ENCODE measurements at regions not wholly inside any gene's neighbourhood (a gene's known extent, or its start where the extent isn't known, plus 50 kb on each side); places are given as distances from the start of the nearest gene placed in this dataset.

GRCh38 chr10:120770496-120770895 is 80.7 kb upstream of the WDR11 start:
- Histone ChIP-seq H3K4me1 (no peaks in the 10 kb centered on the region), H3K4me2 (no peak overlapping the region), H3K9me3 (no peaks in the 10 kb centered on the region), H3K27ac (no peak overlapping the region), H3K4me3 (no peak overlapping the region)
- DNase-seq (ENCODE audit: low read depth in 1 of 2, low spot score in 1 of 2) (no peak), FAIRE-seq (no peak), ATAC-seq (no peak)
- no peak for TF ChIP-seq FOSL2 (IDR thresholded peaks at IDR 0.05)
- TF ChIP-seq FOSL2 (CRISPR knock-in tag; IDR thresholded peaks at IDR 0.05): no peak
- TF ChIP-seq HOXA7 (CRISPR knock-in tag; IDR thresholded peaks at IDR 0.05): no peak
- TF ChIP-seq EHF (CRISPR knock-in tag; IDR thresholded peaks at IDR 0.05): no peak
- TF ChIP-seq KDM5A (IDR thresholded peaks at IDR 0.05): no peak
- no peak for TF ChIP-seq BHLHE40 (IDR thresholded peaks at IDR 0.05; ENCODE audit: low read depth, low read length)
- TF ChIP-seq ZFP36 (IDR thresholded peaks at IDR 0.05; ENCODE audit: borderline replicate concordance, partially characterized antibody): no peak
- no peak for TF ChIP-seq HOXB13 (CRISPR knock-in tag; IDR thresholded peaks at IDR 0.05; ENCODE audit: low read depth)
- TF ChIP-seq TFCP2L1 (CRISPR knock-in tag; IDR thresholded peaks at IDR 0.05): no peak
- TF ChIP-seq HMGXB4 (CRISPR knock-in tag; IDR thresholded peaks at IDR 0.05; ENCODE audit: borderline replicate concordance): no peak
- TF ChIP-seq CTCF (IDR thresholded peaks at IDR 0.05): no peak
- TF ChIP-seq POLR2A (IDR thresholded peaks at IDR 0.05; ENCODE audit: low read length): no peak
- TF ChIP-seq CBX2 (IDR thresholded peaks at IDR 0.05; ENCODE audit: borderline replicate concordance, low read depth): no peak
- CTCF ChIA-PET: no interaction called here
- 8% methylated on average over 4 of the region's 4 CpGs for WGBS (ENCODE audit: missing lambda C conversion rate)
- POLR2A ChIA-PET: no interaction called here

- CTCF ChIA-PET: no interaction called here
- DNase-seq (ENCODE audit: low read depth in 1 of 2, low spot score in 1 of 2): no peak
- WGBS (ENCODE audit: missing lambda C conversion rate): 0% methylated on average over 1 of the region's 1 CpG
Observed at GRCh38 chr10:120776442-120776841, 74.7 kb upstream of the WDR11 start.

GRCh38 chr10:120782336-120782735 is 68.8 kb upstream of the WDR11 start:
- 4% methylated on average over 3 of the region's 3 CpGs for WGBS (ENCODE audit: missing lambda C conversion rate)
- H3K4me2 ChIP-seq: no peak overlapping the region
- H3K4me1 ChIP-seq: no peaks in the 10 kb centered on the region
- CTCF ChIA-PET: no interaction called here
- H3K27ac ChIP-seq: no peak overlapping the region
- DNase-seq (ENCODE audit: low read depth in 1 of 2, low spot score in 1 of 2) (no peak), FAIRE-seq (no peak), ATAC-seq (no peak)
- H3K4me3 ChIP-seq: no peak overlapping the region
- POLR2A ChIA-PET: no interaction called here
- H3K9me3 ChIP-seq: no peaks in the 10 kb centered on the region
- TF ChIP-seq TFCP2L1 (CRISPR knock-in tag; IDR thresholded peaks at IDR 0.05): no peak
- no peak for TF ChIP-seq CHD2 (IDR thresholded peaks at IDR 0.05; ENCODE audit: low read length, partially characterized antibody)
- TF ChIP-seq NFE2L2 (conservative IDR thresholded peaks at IDR 0.05; ENCODE audit: low read length): no peak
- no peak for TF ChIP-seq E2F6 (IDR thresholded peaks at IDR 0.05; ENCODE audit: borderline replicate concordance, low read depth)

More at GRCh38 chr10:120776442-120776841, 74.7 kb upstream of the WDR11 start:
- no peak overlapping the region for H3K4me2 ChIP-seq
- POLR2A ChIA-PET: no interaction called here
- H3K27ac ChIP-seq: no peak overlapping the region
- H3K4me1 ChIP-seq: no peaks in the 10 kb centered on the region
- ATAC-seq: no peak
- TF ChIP-seq FOSL2 (IDR thresholded peaks at IDR 0.05): no peak
- no peak for TF ChIP-seq FOSL2 (CRISPR knock-in tag; IDR thresholded peaks at IDR 0.05)
- no peak for TF ChIP-seq CBX8 (IDR thresholded peaks at IDR 0.05)
- no peak for TF ChIP-seq ELK1 (IDR thresholded peaks at IDR 0.05; ENCODE audit: low read depth, low read length)
- no peak for TF ChIP-seq E2F6 (IDR thresholded peaks at IDR 0.05; ENCODE audit: borderline replicate concordance, low read depth)
- TF ChIP-seq RCOR1 (IDR thresholded peaks at IDR 0.05; ENCODE audit: low read depth, low read length): no peak
- TF ChIP-seq MAFK (IDR thresholded peaks at IDR 0.05; ENCODE audit: partially characterized antibody): no peak
- no peak for TF ChIP-seq NPAS2 (CRISPR knock-in tag; IDR thresholded peaks at IDR 0.05; ENCODE audit: borderline replicate concordance)
- TF ChIP-seq POLR2AphosphoS2 (conservative IDR thresholded peaks at IDR 0.05; ENCODE audit: low read length): no peak
- TF ChIP-seq NR3C1 (IDR thresholded peaks at IDR 0.05): no peak
- H3K4me3 ChIP-seq: no peak overlapping the region
- no peak for FAIRE-seq
- no peaks in the 10 kb centered on the region for H3K9me3 ChIP-seq
